Nephron (organoid): ENCODE measurements at regions not wholly inside any gene's neighbourhood (a gene's known extent, or its start where the extent isn't known, plus 50 kb on each side); places are given as distances from the start of the nearest gene placed in this dataset.

Experiments
- H3K27ac Mint-ChIP-seq, 3 experiments: 2 replicates each; pipeline ENCODE4 v1.8.0; 2020; ENCODE audit warnings: mixed read lengths in 3 of 3, mild to moderate bottlenecking in 2 of 3, moderate library complexity in 1 of 3
- H3K27me3 Mint-ChIP-seq: 2 replicates; pipeline ENCODE4 v1.8.0; 2021; ENCODE audit warnings: low read depth, mild to moderate bottlenecking, moderate library complexity, mixed read lengths
- H3K36me3 Mint-ChIP-seq: 2 replicates; pipeline ENCODE4 v1.8.0; 2020; ENCODE audit warnings: low read depth, mixed read lengths
- H3K4me1 Mint-ChIP-seq: 2 replicates; pipeline ENCODE4 v1.8.0; 2020; ENCODE audit warnings: mixed read lengths
- H3K4me3 Mint-ChIP-seq, 3 experiments: 2 replicates each; pipeline ENCODE4 v1.8.0; 2020; ENCODE audit warnings: mild to moderate bottlenecking in 3 of 3, mixed read lengths in 3 of 3, moderate library complexity in 2 of 3
- H3K9me3 Mint-ChIP-seq: 2 replicates; pipeline ENCODE4 v1.8.0; 2020; ENCODE audit warnings: mixed read lengths
- CTCF ChIP-seq, 3 experiments: fragments of 200-600 bp; sonication (generic); IDR thresholded peaks; one replicate each; pipeline ENCODE4 v1.5.0; 2021; ENCODE audit warnings: antibody characterized with exemption in 3 of 3; ENCODE audit not compliant: unreplicated experiment in 3 of 3

- H3K4me3 Mint-ChIP-seq, result no peak overlapping the region
- no peaks in the 10 kb centered on the region for H3K36me3 Mint-ChIP-seq
- H3K27me3 Mint-ChIP-seq, result no peaks in the 10 kb centered on the region
- H3K27ac Mint-ChIP-seq, result no peak overlapping the region
- TF ChIP-seq CTCF (IDR thresholded peaks at IDR 0.05; ENCODE audit: unreplicated experiment in 3 of 3), result no peak
- H3K9me3 Mint-ChIP-seq, result no peaks in the 10 kb centered on the region
- H3K4me1 Mint-ChIP-seq, result peaks cover 46% of the 10 kb centered on the region
Measured at GRCh38 chr15:62431008-62431797, 266.1 kb upstream of the C2CD4B start.

GRCh38 chr15:62431817-62432216 is 266.7 kb upstream of the C2CD4B start:
- no peak overlapping the region for H3K4me3 Mint-ChIP-seq
- no peaks in the 10 kb centered on the region for H3K36me3 Mint-ChIP-seq
- no peak for TF ChIP-seq CTCF (IDR thresholded peaks at IDR 0.05; ENCODE audit: unreplicated experiment in 3 of 3)
- no peaks in the 10 kb centered on the region for H3K9me3 Mint-ChIP-seq
- peaks cover 41% of the 10 kb centered on the region for H3K4me1 Mint-ChIP-seq
- H3K27me3 Mint-ChIP-seq, result no peaks in the 10 kb centered on the region
- no peak overlapping the region for H3K27ac Mint-ChIP-seq

GRCh38 chr15:62432702-62433398 is 267.8 kb upstream of the C2CD4B start:
- no peaks in the 10 kb centered on the region for H3K27me3 Mint-ChIP-seq
- peaks cover 43% of the 10 kb centered on the region for H3K4me1 Mint-ChIP-seq
- no peak overlapping the region for H3K4me3 Mint-ChIP-seq
- no peaks in the 10 kb centered on the region for H3K36me3 Mint-ChIP-seq
- no peak for TF ChIP-seq CTCF (IDR thresholded peaks at IDR 0.05; ENCODE audit: unreplicated experiment in 3 of 3)
- peak overlapping the region in 2 of 3 experiments; percentile 6 to 21 for H3K27ac Mint-ChIP-seq
- no peaks in the 10 kb centered on the region for H3K9me3 Mint-ChIP-seq

GRCh38 chr15:62436235-62436634 is 271.1 kb upstream of the C2CD4B start:
- no peak overlapping the region for H3K4me3 Mint-ChIP-seq
- H3K27ac Mint-ChIP-seq, result peak overlapping the region in 1 of 3 experiments; percentile 3
- peaks cover 43% of the 10 kb centered on the region for H3K4me1 Mint-ChIP-seq
- no peaks in the 10 kb centered on the region for H3K9me3 Mint-ChIP-seq
- no peaks in the 10 kb centered on the region for H3K36me3 Mint-ChIP-seq
- no peaks in the 10 kb centered on the region for H3K27me3 Mint-ChIP-seq
- TF ChIP-seq CTCF (IDR thresholded peaks at IDR 0.05; ENCODE audit: unreplicated experiment in 3 of 3), result no peak

GRCh38 chr15:62437753-62438152 is 272.7 kb upstream of the C2CD4B start:
- H3K36me3 Mint-ChIP-seq, result no peaks in the 10 kb centered on the region
- peaks cover 38% of the 10 kb centered on the region for H3K4me1 Mint-ChIP-seq
- H3K27ac Mint-ChIP-seq, result peak overlapping the region in 2 of 3 experiments; percentile 16 to 26
- no peak for TF ChIP-seq CTCF (IDR thresholded peaks at IDR 0.05; ENCODE audit: unreplicated experiment in 3 of 3)
- H3K9me3 Mint-ChIP-seq, result no peaks in the 10 kb centered on the region
- H3K27me3 Mint-ChIP-seq, result no peaks in the 10 kb centered on the region
- H3K4me3 Mint-ChIP-seq, result no peak overlapping the region
